HCT116 (cell line): ENCODE measurements at regions not wholly inside any gene's neighbourhood (a gene's known extent, or its start where the extent isn't known, plus 50 kb on each side); places are given as distances from the start of the nearest gene placed in this dataset.

Experiments
- ATAC-seq: fragments of 200-7000 bp; cut with Tn5 transposase; 2 replicates; pipeline ENCODE4 v1.9.1; 2020; ENCODE audit warnings: mild to moderate bottlenecking, moderate library complexity
- BruUV-seq: library from RNA; stranded (reverse); fragments of 400-500 nt; replicated peaks from 2 replicates; lab custom pipeline; 2021; lab: Mats Ljungman, UMichigan
- CTCF ChIA-PET: fragments of 300-600 bp; sonication (Branson Sonifier 250); formaldehyde crosslinking; loops from one replicate; lab custom pipeline; 2021; ENCODE audit warnings: antibody characterized with exemption; lab: Charles Lee
- POLR2A ChIA-PET: fragments of 300-600, 350-600 bp; sonication (Branson Sonifier 250); formaldehyde crosslinking; loops from one replicate; lab custom pipeline; 2021; ENCODE audit warnings: antibody characterized with exemption; lab: Charles Lee
- RAD21 ChIA-PET, 2 experiments: fragments of 300-600 bp; sonication (Branson Sonifier 250); formaldehyde crosslinking; loops; one replicate each; lab custom pipeline; 2023; ENCODE audit warnings: low total read pairs in 2 of 2; ENCODE audit not compliant: uncharacterized antibody in 2 of 2, unreplicated experiment in 2 of 2, low non-redundant PET in 1 of 2; lab: Charles Lee
- DNase-seq: peaks from one replicate; pipeline ENCODE4 v3.0.0-alpha.2; 2010; ENCODE audit warnings: low read depth, low spot score
- H2AFZ ChIP-seq: fragments of 200-600 bp; shearing (Covaris generic), sonication (generic); 2 replicates; pipeline ENCODE4 v1.6.1; 2017; ENCODE audit warnings: low read depth, mixed run types, mixed read lengths, antibody characterized with exemption, low read length; ENCODE audit not compliant: poor library complexity, severe bottlenecking
- H3K27ac ChIP-seq: 2 replicates; pipeline ENCODE4 v1.5.1; 2012; ENCODE audit warnings: low read depth, low read length
- H3K27me3 ChIP-seq: fragments of 200-600 bp; sonication (generic); 2 replicates; pipeline ENCODE4 v1.6.1; 2016; ENCODE audit warnings: mixed run types, low read length, mixed read lengths; ENCODE audit not compliant: insufficient read depth
- H3K36me3 ChIP-seq, 2 experiments: fragments of 200-500 bp in 1 of 2; fragments of 200-600 bp in 1 of 2; sonication (Bioruptor generic) in 1 of 2; sonication (generic) in 1 of 2; 2 replicates each; pipeline versions ENCODE4 v1.5.1 to v1.6.1; 2014 to 2016; ENCODE audit warnings: low read length in 2 of 2, inconsistent platforms in 1 of 2, mixed read lengths in 1 of 2, mixed run types in 1 of 2; ENCODE audit not compliant: insufficient read depth in 2 of 2, control insufficient read depth in 1 of 2
- H3K4me1 ChIP-seq, 2 experiments: fragments of 200-600 bp in 1 of 2; sonication (generic) in 1 of 2; 2 replicates each; pipeline versions ENCODE4 v1.5.1 to v1.6.1; 2012 to 2017; ENCODE audit warnings: low read length in 2 of 2, inconsistent platforms in 1 of 2, mild to moderate bottlenecking in 1 of 2, mixed read lengths in 1 of 2, mixed run types in 1 of 2, moderate library complexity in 1 of 2; ENCODE audit not compliant: insufficient read depth in 2 of 2, control insufficient read depth in 1 of 2
- H3K4me2 ChIP-seq: fragments of 200-600 bp; sonication (generic); 2 replicates; pipeline ENCODE4 v1.6.1; 2017; ENCODE audit warnings: mixed run types, low read length, mixed read lengths
- H3K4me3 ChIP-seq, 2 experiments: fragments of 200-600 bp in 1 of 2; sonication (generic) in 1 of 2; replicated peaks in 1 of 2; 2 replicates each; pipeline ENCODE4 v1.5.1; 2011 to 2016; ENCODE audit warnings: low read length in 2 of 2, control low read depth in 1 of 2, low read depth in 1 of 2, mild to moderate bottlenecking in 1 of 2, mixed read lengths in 1 of 2, mixed run types in 1 of 2
- H3K79me2 ChIP-seq: fragments of 200-600 bp; sonication (generic); 2 replicates; pipeline ENCODE4 v1.6.1; 2017; ENCODE audit warnings: mild to moderate bottlenecking, mixed run types, low read length, moderate library complexity, mixed read lengths; ENCODE audit not compliant: insufficient read depth
- H3K9ac ChIP-seq: fragments of 200-600 bp; sonication (generic); 2 replicates; pipeline ENCODE4 v1.6.1; 2016; ENCODE audit warnings: low read length, mixed read lengths
- H3K9me2 ChIP-seq: fragments of 200-600 bp; sonication (generic), shearing (Covaris generic); 2 replicates; pipeline ENCODE4 v1.6.1; 2017; ENCODE audit warnings: mixed run types, mild to moderate bottlenecking, moderate library complexity; ENCODE audit not compliant: insufficient read depth
- H3K9me3 ChIP-seq, 2 experiments: fragments of 200-500 bp in 1 of 2; fragments of 200-600 bp in 1 of 2; sonication (Bioruptor generic) in 1 of 2; sonication (generic) in 1 of 2; 2 replicates each; pipeline ENCODE4 v1.6.1; 2014 to 2017; ENCODE audit warnings: low read length in 2 of 2, mixed read lengths in 2 of 2, inconsistent platforms in 1 of 2, low read depth in 1 of 2, mild to moderate bottlenecking in 1 of 2, mixed run types in 1 of 2, moderate library complexity in 1 of 2; ENCODE audit not compliant: control insufficient read depth in 1 of 2, insufficient read depth in 1 of 2
- H4K20me1 ChIP-seq: fragments of 200-600 bp; sonication (generic), shearing (Covaris generic); 2 replicates; pipeline ENCODE4 v1.6.1; 2017; ENCODE audit warnings: mixed run types, mild to moderate bottlenecking, moderate library complexity; ENCODE audit not compliant: insufficient read depth
- CEBPB ChIP-seq: IDR thresholded peaks from 2 replicates; pipeline ENCODE4 v1.6.1; 2012; ENCODE audit warnings: low read depth
- CTCF ChIP-seq, 3 experiments: fragments of 200-600 bp in 1 of 3; sonication (generic) in 1 of 3; IDR thresholded peaks in 2 of 3; conservative IDR thresholded peaks in 1 of 3; 2 replicates each; pipeline ENCODE4 v1.5.1; 2012 to 2017; ENCODE audit warnings: low read depth in 2 of 3, low read length in 2 of 3, antibody characterized with exemption in 1 of 3, borderline replicate concordance in 1 of 3, control low read depth in 1 of 3, mild to moderate bottlenecking in 1 of 3, mixed read lengths in 1 of 3, mixed run types in 1 of 3, moderate library complexity in 1 of 3; ENCODE audit not compliant: insufficient read depth in 1 of 3
- EGR1 ChIP-seq: IDR thresholded peaks from 2 replicates; pipeline ENCODE4 v1.6.1; 2012; ENCODE audit warnings: low read depth
- ELF1 ChIP-seq: IDR thresholded peaks from 2 replicates; pipeline ENCODE4 v1.6.1; 2012; ENCODE audit warnings: low read depth, borderline replicate concordance
- EZH2 ChIP-seq: fragments of 200-600 bp; sonication (generic); IDR thresholded peaks from 2 replicates; pipeline ENCODE4 v1.6.1; 2017; ENCODE audit warnings: antibody characterized with exemption, mixed run types
- EZH2phosphoT487 ChIP-seq: fragments of 200-600 bp; IDR thresholded peaks from 2 replicates; pipeline ENCODE4 v1.6.1; 2018; ENCODE audit warnings: antibody characterized with exemption, borderline replicate concordance
- JUND ChIP-seq: IDR thresholded peaks from 2 replicates; pipeline ENCODE4 v1.6.1; 2012
- POLR2A ChIP-seq: IDR thresholded peaks from 2 replicates; pipeline ENCODE4 v1.7.0; 2011; ENCODE audit warnings: borderline replicate concordance; ENCODE audit not compliant: insufficient read depth, insufficient read length; ENCODE audit errors: extremely low read depth
- SP1 ChIP-seq: IDR thresholded peaks from 2 replicates; pipeline ENCODE4 v1.6.1; 2012; ENCODE audit warnings: low read depth
- TCF7L2 ChIP-seq: IDR thresholded peaks from 2 replicates; pipeline ENCODE4 v1.7.0; 2011; ENCODE audit warnings: borderline replicate concordance, inconsistent platforms; ENCODE audit not compliant: insufficient read depth, insufficient read length; ENCODE audit errors: extremely low read depth
- ZFX ChIP-seq: fragments of 450-650 bp; IDR thresholded peaks from 2 replicates; pipeline ENCODE4 v1.6.1; 2017
- intact Hi-C: fragments of 100-400 bp; cut with micrococcal nuclease; formaldehyde crosslinking; loops from 2 replicates; pipeline ENCODE4 v1.10.0; 2022
- TF ChIP-seq, protein P1 (sequence below): IDR thresholded peaks from 2 replicates; pipeline ENCODE4 v1.6.1; 2012

DNA sequence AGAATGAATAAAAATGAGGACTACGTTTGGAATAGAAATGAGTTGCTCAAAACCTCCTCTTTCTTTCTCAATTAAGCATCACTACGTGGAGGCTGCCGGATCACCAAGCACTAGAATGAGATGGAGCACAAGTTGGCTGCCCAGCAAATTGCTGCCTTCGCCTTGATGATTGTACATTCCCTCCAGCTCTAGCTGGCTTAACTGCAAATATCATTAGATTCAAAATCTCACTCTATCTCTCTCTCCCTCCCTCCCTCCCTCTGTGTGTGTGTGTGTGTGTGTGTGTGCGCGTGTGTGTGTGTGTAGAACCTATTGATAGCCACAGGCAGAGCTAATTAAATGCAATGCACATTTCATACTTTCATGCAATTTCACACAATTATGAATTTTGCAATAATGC is 310.7 kb upstream of the CDH4 start:
- Histone ChIP-seq H3K27ac (no peak overlapping the region), H3K9me3 (peaks cover 7 to 33% of the 10 kb centered on the region in 2 experiments; a peak in 2 of 4 replicates), H2AFZ (no peak overlapping the region), H3K79me2 (no peaks in the 10 kb centered on the region), H3K4me3 (no peak overlapping the region), H3K36me3 (no peaks in the 10 kb centered on the region), H3K27me3 (no peaks in the 10 kb centered on the region), H3K9ac (no peak overlapping the region), H3K4me2 (no peak overlapping the region), H3K9me2 (no peaks in the 10 kb centered on the region), H3K4me1 (no peaks in the 10 kb centered on the region), H4K20me1 (no peaks in the 10 kb centered on the region)
- ChIA-PET POLR2A (no interaction called here), RAD21 (no interaction called here), CTCF (no interaction called here)
- BruUV-seq, result no TSS peak
- DNase-seq (no peak), ATAC-seq (no peak)
- intact Hi-C loops, result no loop called here
- TF ChIP-seq, protein P1, sequence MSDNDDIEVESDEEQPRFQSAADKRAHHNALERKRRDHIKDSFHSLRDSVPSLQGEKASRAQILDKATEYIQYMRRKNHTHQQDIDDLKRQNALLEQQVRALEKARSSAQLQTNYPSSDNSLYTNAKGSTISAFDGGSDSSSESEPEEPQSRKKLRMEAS, result no peak

GRCh38 chr20:60947819-60948218 is 304.2 kb upstream of the CDH4 start:
- no peak for ATAC-seq
- no peaks in the 10 kb centered on the region for H3K79me2 ChIP-seq
- no peak overlapping the region for H3K9ac ChIP-seq
- no peak for TF ChIP-seq JUND
- TF ChIP-seq, all 23 proteins: peak for 0
- Histone ChIP-seq H3K9me2 (no peaks in the 10 kb centered on the region), H2AFZ (no peak overlapping the region), H3K36me3 (no peaks in the 10 kb centered on the region), H3K4me3 (no peak overlapping the region), H3K27ac (no peak overlapping the region), H3K9me3 (peaks cover 11 to 23% of the 10 kb centered on the region in 2 experiments; a peak in 2 of 4 replicates), H3K4me2 (no peak overlapping the region), H3K27me3 (no peaks in the 10 kb centered on the region), H4K20me1 (no peaks in the 10 kb centered on the region), H3K4me1 (no peaks in the 10 kb centered on the region)
- ChIA-PET POLR2A (no interaction called here), RAD21 (no interaction called here), CTCF (no interaction called here)
- BruUV-seq, result no TSS peak
- intact Hi-C loops, result no loop called here
- DNase-seq, result no peak

- no peaks in the 10 kb centered on the region for H3K27me3 ChIP-seq
- BruUV-seq, result no TSS peak
- no peak overlapping the region for H3K4me3 ChIP-seq
- ATAC-seq, result no peak
- H2AFZ ChIP-seq, result no peak overlapping the region
- DNase-seq, result no peak
- no peaks in the 10 kb centered on the region for H3K4me1 ChIP-seq
- H4K20me1 ChIP-seq, result no peaks in the 10 kb centered on the region
- H3K36me3 ChIP-seq, result no peaks in the 10 kb centered on the region
- CTCF ChIA-PET, result no interaction called here
- H3K4me2 ChIP-seq, result no peak overlapping the region
- H3K9ac ChIP-seq, result no peak overlapping the region
- H3K27ac ChIP-seq, result no peak overlapping the region
- H3K9me3 ChIP-seq, result peaks cover 11 to 21% of the 10 kb centered on the region in 2 experiments; a peak in 2 of 4 replicates
- RAD21 ChIA-PET, result no interaction called here
- intact Hi-C loops, result no loop called here
- no peaks in the 10 kb centered on the region for H3K9me2 ChIP-seq
- no peaks in the 10 kb centered on the region for H3K79me2 ChIP-seq
- POLR2A ChIA-PET, result no interaction called here
- TF ChIP-seq CEBPB (no peak), SP1 (no peak), EZH2 (no peak), EGR1 (no peak), JUND (no peak), CTCF (IDR thresholded peaks at IDR 0.05 in 2 of 3, conservative IDR thresholded peaks at IDR 0.05 in 1 of 3; ENCODE audit: borderline replicate concordance in 1 of 3, insufficient read depth in 1 of 3, low read depth in 2 of 3, low read length in 2 of 3) (no peak), ZFX (no peak), TCF7L2 (no peak), POLR2A (no peak), EZH2phosphoT487 (no peak), ELF1 (no peak)
- TF ChIP-seq, protein P1, result no peak
Observed at GRCh38 chr20:60948224-60948623, 303.8 kb upstream of the CDH4 start.
